ENCODE measurements at regions not wholly inside any gene's neighbourhood (a gene's known extent, or its start where the extent isn't known, plus 50 kb on each side); places are given as distances from the start of the nearest gene placed in this dataset.

DNA sequence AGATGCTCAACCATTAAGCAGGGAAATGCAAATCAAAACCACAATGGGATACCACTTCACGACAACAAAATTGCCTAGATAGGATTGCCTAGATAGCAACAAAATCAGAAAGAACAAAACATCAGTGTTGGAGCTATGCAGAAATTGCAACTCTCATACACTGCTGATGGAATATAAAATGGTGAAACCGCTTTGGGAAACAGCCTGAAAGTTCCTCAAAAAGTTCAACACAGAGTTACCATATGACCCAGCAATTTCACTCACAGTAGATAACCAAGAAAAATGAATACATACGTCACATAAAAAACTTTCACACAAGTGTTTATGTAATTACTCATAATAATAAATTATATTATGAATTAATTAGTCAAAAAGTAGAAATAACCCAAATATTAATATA lies 78.3 kb downstream of the MAFB start:
- no peak overlapping the region for H2AFZ ChIP-seq (ENCODE audit: low read depth, low read length)
- POLR2A ChIA-PET, result no interaction called here
- intact Hi-C loops (cut with micrococcal nuclease) (no loop called here), dilution Hi-C loops (cut with MboI; ENCODE audit: extremely low pct_ligation_motif_present, low sequenced_read_pairs) (no loop called here)
- TF ChIP-seq MYC (IDR thresholded peaks at IDR 0.05; ENCODE audit: low read depth, low read length) (no peak), JUN (IDR thresholded peaks at IDR 0.05; ENCODE audit: borderline replicate concordance, insufficient read depth, insufficient read length, low read depth) (no peak), GATA2 (IDR thresholded peaks at IDR 0.05; ENCODE audit: insufficient read depth, insufficient read length, low read depth, low read length) (no peak), FOS (IDR thresholded peaks at IDR 0.05; ENCODE audit: borderline replicate concordance, insufficient read depth, low read length) (no peak)
- TF ChIP-seq, protein P1, sequence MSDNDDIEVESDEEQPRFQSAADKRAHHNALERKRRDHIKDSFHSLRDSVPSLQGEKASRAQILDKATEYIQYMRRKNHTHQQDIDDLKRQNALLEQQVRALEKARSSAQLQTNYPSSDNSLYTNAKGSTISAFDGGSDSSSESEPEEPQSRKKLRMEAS (IDR thresholded peaks at IDR 0.05; ENCODE audit: insufficient read depth, insufficient read length), result no peak
- CTCF ChIA-PET, result no interaction called here
- no peak for DNase-seq (ENCODE audit: low read depth, low spot score)
- H3K27me3 ChIP-seq (ENCODE audit: control insufficient read depth in 2 of 2, insufficient read depth in 2 of 2, low read length in 2 of 2), result peaks cover 2% of the 10 kb centered on the region in 2 experiments
- H3K4me3 ChIP-seq (replicated peaks in 1 of 3; ENCODE audit: insufficient read depth in 1 of 3, low read depth in 1 of 3, low read length in 3 of 3), result no peak overlapping the region
- BruUV-seq (replicated peaks), result no TSS peak
- H3K9ac ChIP-seq (replicated peaks; ENCODE audit: extremely low read depth, insufficient read depth, low read length), result no peak overlapping the region
- FAIRE-seq, result no peak
- H3K4me1 ChIP-seq (ENCODE audit: control insufficient read depth, extremely low read depth, insufficient read depth, low read length), result no peaks in the 10 kb centered on the region
- no peaks in the 10 kb centered on the region for H3K9me1 ChIP-seq (replicated peaks; ENCODE audit: control insufficient read depth, extremely low read depth, insufficient read depth, low read length)
- H3K79me2 ChIP-seq (ENCODE audit: control insufficient read depth, insufficient read depth, low read length), result no peaks in the 10 kb centered on the region
- no peak overlapping the region for H3K4me2 ChIP-seq (ENCODE audit: insufficient read depth, low read length)
- H4K20me1 ChIP-seq (replicated peaks; ENCODE audit: control insufficient read depth, extremely low read depth, insufficient read depth, low read length), result no peaks in the 10 kb centered on the region
- no peaks in the 10 kb centered on the region for H3K36me3 ChIP-seq (ENCODE audit: control insufficient read depth in 2 of 2, extremely low read depth in 1 of 2, insufficient read depth in 2 of 2, low read length in 2 of 2)
- no peaks in the 10 kb centered on the region for H3K9me3 ChIP-seq (replicated peaks; ENCODE audit: control insufficient read depth, insufficient read depth, low read length)
- H3K27ac ChIP-seq (ENCODE audit: insufficient read depth, low read depth, low read length), result no peak overlapping the region

DNA sequence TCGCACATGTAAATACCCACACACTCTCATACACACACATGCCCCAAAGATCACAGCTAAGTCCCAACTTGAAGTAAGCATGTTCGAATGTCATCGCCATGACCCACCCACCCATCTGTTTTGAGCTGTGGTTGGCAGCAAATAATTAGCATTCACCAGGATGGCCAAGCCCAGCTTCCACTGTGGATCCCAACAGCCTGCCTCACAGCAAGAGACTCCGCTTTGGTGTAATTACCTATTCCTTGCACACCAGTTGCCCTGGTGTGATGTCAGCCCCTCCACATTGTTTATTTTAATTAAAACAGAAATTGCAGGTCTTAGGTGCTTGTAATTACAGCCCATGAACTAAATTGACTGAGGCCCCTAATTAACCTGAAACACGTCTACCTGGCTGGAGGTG lies 81.1 kb downstream of the MAFB start:
- no peak overlapping the region for H3K4me3 ChIP-seq (replicated peaks in 1 of 3; ENCODE audit: insufficient read depth in 1 of 3, low read depth in 1 of 3, low read length in 3 of 3)
- peaks cover 0 to 4% of the 10 kb centered on the region in 2 experiments for H3K27me3 ChIP-seq (ENCODE audit: control insufficient read depth in 2 of 2, insufficient read depth in 2 of 2, low read length in 2 of 2)
- TF ChIP-seq, protein P1 (IDR thresholded peaks at IDR 0.05; ENCODE audit: insufficient read depth, insufficient read length), result no peak
- no peak for TF ChIP-seq POLR2AphosphoS5 (IDR thresholded peaks at IDR 0.05; ENCODE audit: insufficient read depth, low read depth, low read length)
- dilution Hi-C loops (cut with MboI; ENCODE audit: extremely low pct_ligation_motif_present, low sequenced_read_pairs), result no loop called here
- no peak overlapping the region for H3K27ac ChIP-seq (ENCODE audit: insufficient read depth, low read depth, low read length)
- ChIA-PET POLR2A (no interaction called here), CTCF (no interaction called here)
- H3K9me1 ChIP-seq (replicated peaks; ENCODE audit: control insufficient read depth, extremely low read depth, insufficient read depth, low read length), result no peaks in the 10 kb centered on the region
- intact Hi-C loops (cut with micrococcal nuclease), result no loop called here
- BruUV-seq (replicated peaks), result no TSS peak
- no peaks in the 10 kb centered on the region for H3K79me2 ChIP-seq (ENCODE audit: control insufficient read depth, insufficient read depth, low read length)
- H3K4me1 ChIP-seq (ENCODE audit: control insufficient read depth, extremely low read depth, insufficient read depth, low read length), result no peaks in the 10 kb centered on the region
- H3K36me3 ChIP-seq (ENCODE audit: control insufficient read depth in 2 of 2, extremely low read depth in 1 of 2, insufficient read depth in 2 of 2, low read length in 2 of 2), result no peaks in the 10 kb centered on the region
- H4K20me1 ChIP-seq (replicated peaks; ENCODE audit: control insufficient read depth, extremely low read depth, insufficient read depth, low read length), result no peaks in the 10 kb centered on the region
- no peaks in the 10 kb centered on the region for H3K9me3 ChIP-seq (replicated peaks; ENCODE audit: control insufficient read depth, insufficient read depth, low read length)
- H3K4me2 ChIP-seq (ENCODE audit: insufficient read depth, low read length), result no peak overlapping the region
- FAIRE-seq (no peak), DNase-seq (ENCODE audit: low read depth, low spot score) (no peak)
- H3K9ac ChIP-seq (replicated peaks; ENCODE audit: extremely low read depth, insufficient read depth, low read length), result no peak overlapping the region
- H2AFZ ChIP-seq (ENCODE audit: low read depth, low read length), result no peak overlapping the region
